ENCODE measurements at regions not wholly inside any gene's neighbourhood (a gene's known extent, or its start where the extent isn't known, plus 50 kb on each side); places are given as distances from the start of the nearest gene placed in this dataset.
"Not testable (repeated sequence)": the region's sequence is repeated elsewhere in the genome, so short reads cannot be mapped to it uniquely, and the experiment has no call there.

- no peaks in the 10 kb centered on the region for H3K79me2 ChIP-seq (ENCODE audit: insufficient read depth, low read length)
- H3K36me3 ChIP-seq (ENCODE audit: insufficient read depth, low read length), result no peaks in the 10 kb centered on the region
- H3K4me3 ChIP-seq (ENCODE audit: low read length, poor library complexity, severe bottlenecking), result no peak overlapping the region
- TF ChIP-seq CTCF (conservative IDR thresholded peaks at IDR 0.05; ENCODE audit: low read length), result peak; percentile 37
- no peak for TF ChIP-seq EZH2phosphoT487 (IDR thresholded peaks at IDR 0.05; ENCODE audit: borderline replicate concordance)
- H3K9me2 ChIP-seq (replicated peaks; ENCODE audit: low read depth, low read length), result no peaks in the 10 kb centered on the region
- no peak overlapping the region for H3K4me2 ChIP-seq (ENCODE audit: low read depth, low read length, poor library complexity, severe bottlenecking)
- no peak overlapping the region for H3K9ac ChIP-seq (ENCODE audit: low read depth, low read length, poor library complexity, severe bottlenecking)
- H2AFZ ChIP-seq (ENCODE audit: low read length), result no peak overlapping the region
- no peaks in the 10 kb centered on the region for H3K27me3 ChIP-seq (ENCODE audit: insufficient read depth, low read length, poor library complexity, severe bottlenecking)
- H3F3A ChIP-seq (ENCODE audit: low read depth), result no peaks in the 10 kb centered on the region
- no peaks in the 10 kb centered on the region for H4K20me1 ChIP-seq (ENCODE audit: insufficient read depth, low read length, poor library complexity, severe bottlenecking)
- no peaks in the 10 kb centered on the region for H3K9me3 ChIP-seq (ENCODE audit: insufficient read depth, low read depth, low read length)
- peaks cover 4% of the 10 kb centered on the region for H3K4me1 ChIP-seq (ENCODE audit: insufficient read depth, low read length, poor library complexity, severe bottlenecking)
Measured at GRCh38 chrX:130543603-130544325, 142.0 kb downstream of the RBMX2 start.

- TF ChIP-seq CTCF (conservative IDR thresholded peaks at IDR 0.05; ENCODE audit: low read length) (no peak), EZH2phosphoT487 (IDR thresholded peaks at IDR 0.05; ENCODE audit: borderline replicate concordance) (no peak)
- no peak overlapping the region for H3K4me2 ChIP-seq (ENCODE audit: low read depth, low read length, poor library complexity, severe bottlenecking)
- peaks cover 4% of the 10 kb centered on the region for H3K4me1 ChIP-seq (ENCODE audit: insufficient read depth, low read length, poor library complexity, severe bottlenecking)
- no peaks in the 10 kb centered on the region for H3K9me3 ChIP-seq (ENCODE audit: insufficient read depth, low read depth, low read length)
- H4K20me1 ChIP-seq (ENCODE audit: insufficient read depth, low read length, poor library complexity, severe bottlenecking), result no peaks in the 10 kb centered on the region
- H3K4me3 ChIP-seq (ENCODE audit: low read length, poor library complexity, severe bottlenecking), result no peak overlapping the region
- H3F3A ChIP-seq (ENCODE audit: low read depth), result no peaks in the 10 kb centered on the region
- H3K9me2 ChIP-seq (replicated peaks; ENCODE audit: low read depth, low read length), result no peaks in the 10 kb centered on the region
- no peaks in the 10 kb centered on the region for H3K27me3 ChIP-seq (ENCODE audit: insufficient read depth, low read length, poor library complexity, severe bottlenecking)
- no peaks in the 10 kb centered on the region for H3K36me3 ChIP-seq (ENCODE audit: insufficient read depth, low read length)
- no peaks in the 10 kb centered on the region for H3K79me2 ChIP-seq (ENCODE audit: insufficient read depth, low read length)
- no peak overlapping the region for H2AFZ ChIP-seq (ENCODE audit: low read length)
- no peak overlapping the region for H3K9ac ChIP-seq (ENCODE audit: low read depth, low read length, poor library complexity, severe bottlenecking)
Measured at GRCh38 chrX:130545796-130546195, 144.0 kb downstream of the RBMX2 start.

GRCh38 chrX:130549382-130549781 is 147.6 kb downstream of the RBMX2 start:
- H3K27me3 ChIP-seq (ENCODE audit: insufficient read depth, low read length, poor library complexity, severe bottlenecking); H3K36me3 ChIP-seq (ENCODE audit: insufficient read depth, low read length); H3K9me3 ChIP-seq (ENCODE audit: insufficient read depth, low read depth, low read length); H3K9ac ChIP-seq (ENCODE audit: low read depth, low read length, poor library complexity, severe bottlenecking); H3F3A ChIP-seq (ENCODE audit: low read depth); H4K20me1 ChIP-seq (ENCODE audit: insufficient read depth, low read length, poor library complexity, severe bottlenecking); H3K4me3 ChIP-seq (ENCODE audit: low read length, poor library complexity, severe bottlenecking); H3K9me2 ChIP-seq (replicated peaks; ENCODE audit: low read depth, low read length); H3K4me1 ChIP-seq (ENCODE audit: insufficient read depth, low read length, poor library complexity, severe bottlenecking); H2AFZ ChIP-seq (ENCODE audit: low read length); H3K4me2 ChIP-seq (ENCODE audit: low read depth, low read length, poor library complexity, severe bottlenecking); H3K79me2 ChIP-seq (ENCODE audit: insufficient read depth, low read length): not testable (repeated sequence)

GRCh38 chrX:130550351-130550750 is 148.6 kb downstream of the RBMX2 start:
- H3K36me3 ChIP-seq (ENCODE audit: insufficient read depth, low read length), result no peaks in the 10 kb centered on the region
- TF ChIP-seq EZH2phosphoT487 (IDR thresholded peaks at IDR 0.05; ENCODE audit: borderline replicate concordance), result no peak
- no peak for TF ChIP-seq CTCF (conservative IDR thresholded peaks at IDR 0.05; ENCODE audit: low read length)
- H3K79me2 ChIP-seq (ENCODE audit: insufficient read depth, low read length), result no peaks in the 10 kb centered on the region
- no peak overlapping the region for H2AFZ ChIP-seq (ENCODE audit: low read length)
- no peaks in the 10 kb centered on the region for H3K9me3 ChIP-seq (ENCODE audit: insufficient read depth, low read depth, low read length)
- H4K20me1 ChIP-seq (ENCODE audit: insufficient read depth, low read length, poor library complexity, severe bottlenecking), result no peaks in the 10 kb centered on the region
- no peaks in the 10 kb centered on the region for H3K27me3 ChIP-seq (ENCODE audit: insufficient read depth, low read length, poor library complexity, severe bottlenecking)
- no peaks in the 10 kb centered on the region for H3K9me2 ChIP-seq (replicated peaks; ENCODE audit: low read depth, low read length)
- no peak overlapping the region for H3K4me3 ChIP-seq (ENCODE audit: low read length, poor library complexity, severe bottlenecking)
- H3K4me1 ChIP-seq (ENCODE audit: insufficient read depth, low read length, poor library complexity, severe bottlenecking), result no peaks in the 10 kb centered on the region
- H3K9ac ChIP-seq (ENCODE audit: low read depth, low read length, poor library complexity, severe bottlenecking), result no peak overlapping the region
- no peak overlapping the region for H3K4me2 ChIP-seq (ENCODE audit: low read depth, low read length, poor library complexity, severe bottlenecking)
- H3F3A ChIP-seq (ENCODE audit: low read depth), result no peaks in the 10 kb centered on the region
